HepG2 (cell line): ENCODE measurements at regions not wholly inside any gene's neighbourhood (a gene's known extent, or its start where the extent isn't known, plus 50 kb on each side); places are given as distances from the start of the nearest gene placed in this dataset.

Source experiments
- ATAC-seq: fragments of 200-7000 bp; cut with Tn5 transposase; 3 replicates; pipeline ENCODE4 v1.9.1; 2020; ENCODE audit warnings: mild to moderate bottlenecking, moderate library complexity
- BruUV-seq: library from RNA; stranded (reverse); fragments of 400-500 nt; replicated peaks from 2 replicates; lab custom pipeline; 2021; lab: Mats Ljungman, UMichigan
- CTCF ChIA-PET: fragments of 300-600 bp; formaldehyde crosslinking; extraction: SDS; loops from one replicate; lab custom pipeline; 2021; ENCODE audit warnings: low total read pairs, inconsistent platforms, low intra/inter-chr PET ratio; lab: Yijun Ruan, JAX
- POLR2A ChIA-PET: fragments of 350-600 bp; sonication (Branson Sonifier 250); formaldehyde crosslinking; loops from one replicate; lab custom pipeline; 2020; ENCODE audit warnings: antibody characterized with exemption, inconsistent platforms; lab: Yijun Ruan, JAX
- DNase-seq: peaks from one replicate; pipeline ENCODE4 v3.0.0-alpha.2; 2015; ENCODE audit warnings: low spot score
- FAIRE-seq: peaks from 3 replicates; lab custom pipeline; 2011; peaks lifted over from hg19 to GRCh38; lab: Jason Lieb, UNC
- H2AFZ ChIP-seq: one replicate; pipeline ENCODE4 v1.6.1; 2011; ENCODE audit warnings: low read length, inconsistent platforms
- H3K27ac ChIP-seq: fragments of 300-600 bp; 3 replicates; pipeline ENCODE4 v1.8.0; 2011; ENCODE audit warnings: mixed run types, mild to moderate bottlenecking, mixed read lengths, low read length, inconsistent platforms; ENCODE audit not compliant: insufficient read depth; ENCODE audit errors: extremely low read length
- H3K27me3 ChIP-seq, 2 experiments: fragments of 200-600 bp in 1 of 2; 2 replicates in 1 of 2; 3 replicates in 1 of 2; pipeline versions ENCODE4 v1.6.0 to v1.8.0; 2011; ENCODE audit warnings: low read length in 2 of 2, mild to moderate bottlenecking in 2 of 2, moderate library complexity in 2 of 2, inconsistent platforms in 1 of 2; ENCODE audit not compliant: insufficient read depth in 2 of 2, control insufficient read depth in 1 of 2
- H3K36me3 ChIP-seq, 2 experiments: fragments of 200-600 bp in 1 of 2; replicated peaks in 1 of 2; 2 replicates in 1 of 2; 3 replicates in 1 of 2; pipeline versions ENCODE4 v1.5.1 to v1.8.0; 2011; ENCODE audit warnings: low read length in 2 of 2, inconsistent platforms in 1 of 2; ENCODE audit not compliant: insufficient read depth in 2 of 2, control insufficient read depth in 1 of 2
- H3K4me1 ChIP-seq: 2 replicates; pipeline ENCODE4 v1.5.1; 2012; ENCODE audit warnings: low read length, inconsistent platforms; ENCODE audit not compliant: insufficient read depth
- H3K4me2 ChIP-seq: 2 replicates; pipeline ENCODE4 v1.6.0; 2011; ENCODE audit warnings: low read depth, low read length, inconsistent platforms
- H3K4me3 ChIP-seq, 3 experiments: fragments of 200-600 bp in 1 of 3; sonication (generic), shearing (Covaris generic) in 1 of 3; replicated peaks in 1 of 3; 2 replicates each; pipeline ENCODE4 v1.5.1; 2011 to 2016; ENCODE audit warnings: low read length in 3 of 3, inconsistent platforms in 2 of 3, low read depth in 2 of 3, mild to moderate bottlenecking in 2 of 3, control low read depth in 1 of 3, mixed read lengths in 1 of 3; ENCODE audit not compliant: insufficient read depth in 1 of 3
- H3K79me2 ChIP-seq: one replicate; pipeline ENCODE4 v1.6.1; 2011; ENCODE audit warnings: low read length, inconsistent platforms; ENCODE audit not compliant: insufficient read depth
- H3K9ac ChIP-seq: 2 replicates; pipeline ENCODE4 v1.6.0; 2011; ENCODE audit warnings: mild to moderate bottlenecking, low read depth, low read length, inconsistent platforms; ENCODE audit not compliant: insufficient read depth
- H3K9me3 ChIP-seq: 2 replicates; pipeline ENCODE4 v1.5.1; 2012; ENCODE audit warnings: mild to moderate bottlenecking, low read length
- H4K20me1 ChIP-seq: 2 replicates; pipeline ENCODE4 v1.6.0; 2011; ENCODE audit warnings: inconsistent platforms, mild to moderate bottlenecking, low read length, moderate library complexity; ENCODE audit not compliant: insufficient read depth
- AKAP8 ChIP-seq: sonication (generic); formaldehyde crosslinking; IDR thresholded peaks from 2 replicates; pipeline ENCODE4 v1.5.1; 2020; ENCODE audit warnings: mild to moderate bottlenecking, missing genetic modification reagents
- IRF1 ChIP-seq: sonication (generic); formaldehyde crosslinking; IDR thresholded peaks from 2 replicates; pipeline ENCODE4 v1.4.0; 2020; ENCODE audit warnings: low read depth, mild to moderate bottlenecking, missing genetic modification reagents
- IRF9 ChIP-seq: sonication (generic); formaldehyde crosslinking; IDR thresholded peaks from 2 replicates; pipeline ENCODE4 v1.8.0; 2022; ENCODE audit warnings: missing genetic modification reagents, mild to moderate bottlenecking, borderline replicate concordance
- KDM1A ChIP-seq: IDR thresholded peaks from 2 replicates; pipeline ENCODE4 v1.6.1; 2016; ENCODE audit warnings: missing compliant biosample characterization
- KMT2A ChIP-seq: sonication (generic); formaldehyde crosslinking; IDR thresholded peaks from 2 replicates; pipeline ENCODE4 v1.4.0; 2020; ENCODE audit warnings: missing genetic modification reagents
- ZBTB37 ChIP-seq: sonication (generic); formaldehyde crosslinking; IDR thresholded peaks from 2 replicates; pipeline ENCODE4 v1.4.0; 2020; ENCODE audit warnings: mild to moderate bottlenecking, missing genetic modification reagents
- ZNF34 ChIP-seq: sonication (generic); formaldehyde crosslinking; IDR thresholded peaks from 2 replicates; pipeline ENCODE4 v1.4.0; 2020; ENCODE audit warnings: mild to moderate bottlenecking, missing genetic modification reagents, borderline replicate concordance
- ZNF572 ChIP-seq: sonication (generic); formaldehyde crosslinking; IDR thresholded peaks from 2 replicates; pipeline ENCODE4 v1.5.1; 2020; ENCODE audit warnings: mild to moderate bottlenecking, missing genetic modification reagents
- ZNF644 ChIP-seq: IDR thresholded peaks from 2 replicates; pipeline ENCODE4 v1.6.1; 2016; ENCODE audit warnings: low read depth
- ZNF670 ChIP-seq: sonication (generic); formaldehyde crosslinking; IDR thresholded peaks from 2 replicates; pipeline ENCODE4 v1.8.0; 2022; ENCODE audit warnings: mild to moderate bottlenecking, missing genetic modification reagents, borderline replicate concordance
- ZSCAN20 ChIP-seq: sonication (generic); formaldehyde crosslinking; IDR thresholded peaks from 2 replicates; pipeline ENCODE4 v1.4.0; 2020; ENCODE audit warnings: missing genetic modification reagents, mild to moderate bottlenecking, borderline replicate concordance
- WGBS: methylation state at CpG from one replicate; pipeline ENCODE4 v1.1.6; 2017; ENCODE audit warnings: low lambda C conversion rate; 5-methylcytosine and 5-hydroxymethylcytosine counted together
- in situ Hi-C: cut with HindIII; loops from 2 replicates; pipeline ENCODE4 v1.10.0; 2017; ENCODE audit warnings: low pct_unique_long_range_greater_than_20kb; ENCODE audit not compliant: extremely low pct_ligation_motif_present
- intact Hi-C: fragments of 100-400 bp; cut with micrococcal nuclease; formaldehyde crosslinking; loops from one replicate; pipeline ENCODE4 v1.10.0; 2022; ENCODE audit not compliant: unreplicated experiment

GRCh38 chr7:138370956-138371355 is 89.1 kb upstream of the TRIM24 start:
- no peak for ATAC-seq
- TF ChIP-seq IRF1 (no peak), KMT2A (CRISPR knock-in tag) (no peak), AKAP8 (CRISPR knock-in tag) (no peak), ZNF670 (CRISPR knock-in tag) (no peak)
- TF ChIP-seq, all 625 proteins: peak for 0
- Histone ChIP-seq H3K4me2 (no peak overlapping the region), H3K27me3 (no peaks in the 10 kb centered on the region), H3K36me3 (no peaks in the 10 kb centered on the region), H3K9ac (no peak overlapping the region), H3K9me3 (peaks cover 44% of the 10 kb centered on the region), H4K20me1 (no peaks in the 10 kb centered on the region), H3K27ac (no peak overlapping the region), H3K4me1 (peaks cover 8% of the 10 kb centered on the region; the same call in 1 of the 2 replicates), H2AFZ (no peak overlapping the region), H3K4me3 (no peak overlapping the region), H3K79me2 (no peaks in the 10 kb centered on the region)
- DNase-seq = no peak
- no TSS peak for BruUV-seq
- POLR2A ChIA-PET = interaction anchor here (0.8 kb wide), 1 partner anchor 19 kb away, joined by 3 read pairs; no protein-coding TSS in a partner anchor
- 95% methylated on average over 2 of the region's 2 CpGs for WGBS
- intact Hi-C loops (no loop called here), in situ Hi-C loops (no loop called here)
- CTCF ChIA-PET = no interaction called here
- FAIRE-seq = no peak

DNA sequence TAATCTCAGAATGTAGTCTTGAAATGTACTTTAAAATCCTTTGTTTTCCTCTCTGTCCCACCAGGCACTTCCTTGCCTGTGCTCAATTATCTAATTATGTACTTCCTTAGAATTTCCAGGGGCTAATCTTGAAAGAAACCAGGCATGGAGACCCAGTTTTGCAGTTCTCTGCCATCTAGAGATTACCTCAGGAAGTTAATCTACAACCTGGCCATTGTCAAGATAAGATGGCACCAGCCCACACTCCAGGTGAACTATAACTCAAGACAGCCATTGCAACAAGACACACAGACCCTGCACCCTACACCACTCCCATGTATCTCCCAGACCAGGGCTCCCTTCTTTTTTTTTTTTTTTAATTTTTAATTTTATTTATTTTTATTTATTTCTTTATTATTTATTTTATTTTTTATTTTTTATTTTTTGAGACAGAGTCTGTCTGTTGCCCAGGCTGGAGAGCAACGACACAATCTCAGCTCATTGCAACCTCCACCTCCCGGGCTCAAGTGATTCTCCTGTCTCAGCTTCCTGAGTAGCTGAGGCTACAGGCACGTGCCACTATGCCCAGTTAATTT is 85.9 kb upstream of the TRIM24 start:
- in situ Hi-C loops (no loop called here), intact Hi-C loops (no loop called here)
- H3K4me3 ChIP-seq = no peak overlapping the region
- no peak overlapping the region for H3K4me2 ChIP-seq
- ATAC-seq (no peak), FAIRE-seq (no peak), DNase-seq (no peak)
- no peaks in the 10 kb centered on the region for H3K36me3 ChIP-seq
- H3K4me1 ChIP-seq = peaks cover 8% of the 10 kb centered on the region; the same call in 1 of the 2 replicates
- no TSS peak for BruUV-seq
- ChIA-PET POLR2A (no interaction called here), CTCF (no interaction called here)
- no peaks in the 10 kb centered on the region for H3K79me2 ChIP-seq
- no peaks in the 10 kb centered on the region for H4K20me1 ChIP-seq
- H3K9me3 ChIP-seq = peaks cover 21% of the 10 kb centered on the region
- whole genome bisulfite sequencing = 96% methylated on average over 3 of the region's 3 CpGs
- H2AFZ ChIP-seq = no peak overlapping the region
- TF ChIP-seq ZBTB37 (CRISPR knock-in tag) = no peak
- TF ChIP-seq IRF9 (CRISPR knock-in tag) = no peak
- no peak for TF ChIP-seq ZSCAN20 (CRISPR knock-in tag)
- no peak for TF ChIP-seq ZNF34 (CRISPR knock-in tag)
- 0 out of 2 replicates have a peak, but pooled peaks have one; percentile 40 for TF ChIP-seq ZNF644 (CRISPR knock-in tag)
- TF ChIP-seq ZNF572 (CRISPR knock-in tag) = no peak
- no peak for TF ChIP-seq KDM1A (CRISPR knock-in tag)
- H3K27me3 ChIP-seq = no peaks in the 10 kb centered on the region
- H3K9ac ChIP-seq = no peak overlapping the region
- H3K27ac ChIP-seq = no peak overlapping the region
